Right ventricle myocardium inferior (tissue), 1 donor: ENCODE measurements at regions not wholly inside any gene's neighbourhood (a gene's known extent, or its start where the extent isn't known, plus 50 kb on each side); places are given as distances from the start of the nearest gene placed in this dataset.

Experiments used
- ATAC-seq: fragments of 200-7000 bp; cut with Tn5 transposase; one replicate; pipeline ENCODE4 v1.9.1; 2020; ENCODE audit warnings: mild to moderate bottlenecking, moderate library complexity
- DNase-seq: peaks from one replicate; pipeline ENCODE4 v3.0.0; 2021; ENCODE audit errors: missing footprints
- intact Hi-C: fragments of 100-400 bp; cut with DNase I; formaldehyde crosslinking; loops from one replicate; pipeline ENCODE4 v1.11.0; 2022
- donor health status: DM: no; HTN: yes; CAD: no; lungs with severe emphysema.

DNA sequence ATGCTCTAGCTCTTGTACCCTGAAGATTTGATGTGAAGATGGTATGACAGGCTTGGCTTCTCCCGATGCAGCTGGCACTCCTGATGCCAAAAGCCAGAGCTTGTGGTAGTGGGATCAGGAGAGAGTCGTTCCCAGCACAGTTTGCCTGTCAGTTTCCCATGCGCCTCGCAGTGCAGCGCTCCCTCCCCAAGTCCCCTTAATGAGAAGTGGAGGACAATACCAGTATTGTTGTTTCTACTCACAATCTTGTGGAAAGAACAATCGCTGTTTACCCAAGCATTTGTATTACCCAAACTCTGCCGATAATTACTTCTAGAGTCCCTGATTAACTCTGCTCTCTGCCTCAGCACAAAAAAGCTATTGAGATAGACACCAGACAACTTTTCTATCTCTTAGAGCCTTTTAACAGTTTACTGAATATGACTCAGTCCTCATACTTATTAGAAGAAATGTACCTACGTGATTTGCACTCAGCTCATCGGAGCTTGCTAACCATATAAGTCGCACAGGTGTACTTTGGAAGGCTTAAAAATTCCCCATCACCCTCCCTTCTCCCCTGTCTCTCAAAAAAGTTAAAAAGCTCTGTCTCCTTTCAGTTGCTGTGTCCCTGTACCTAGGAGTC lies 283.2 kb upstream of the TMEM161B start:
- DNase-seq (peak; percentile 50), ATAC-seq (no peak)
- intact Hi-C loops: no loop called here

DNA sequence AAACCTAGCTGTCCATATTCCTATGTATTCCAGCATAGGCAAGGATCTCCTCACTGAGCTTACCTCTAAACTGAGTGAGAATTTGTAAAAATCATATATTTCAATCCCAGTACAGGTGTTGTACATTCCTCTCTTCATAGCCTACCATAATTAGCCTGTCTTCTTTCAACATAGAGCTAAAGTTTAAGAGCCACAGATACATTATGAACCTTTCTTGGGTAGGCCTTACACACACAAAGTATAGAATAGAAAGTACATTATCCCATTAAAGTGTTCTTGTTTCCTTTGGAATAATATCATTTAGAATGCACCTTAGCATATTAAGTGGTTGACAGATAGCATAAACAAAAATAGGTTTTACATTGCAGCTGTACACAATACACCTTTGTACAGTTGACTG lies 282.1 kb upstream of the TMEM161B start:
- ATAC-seq (no peak), DNase-seq (no peak)
- intact Hi-C loops: no loop called here

DNA sequence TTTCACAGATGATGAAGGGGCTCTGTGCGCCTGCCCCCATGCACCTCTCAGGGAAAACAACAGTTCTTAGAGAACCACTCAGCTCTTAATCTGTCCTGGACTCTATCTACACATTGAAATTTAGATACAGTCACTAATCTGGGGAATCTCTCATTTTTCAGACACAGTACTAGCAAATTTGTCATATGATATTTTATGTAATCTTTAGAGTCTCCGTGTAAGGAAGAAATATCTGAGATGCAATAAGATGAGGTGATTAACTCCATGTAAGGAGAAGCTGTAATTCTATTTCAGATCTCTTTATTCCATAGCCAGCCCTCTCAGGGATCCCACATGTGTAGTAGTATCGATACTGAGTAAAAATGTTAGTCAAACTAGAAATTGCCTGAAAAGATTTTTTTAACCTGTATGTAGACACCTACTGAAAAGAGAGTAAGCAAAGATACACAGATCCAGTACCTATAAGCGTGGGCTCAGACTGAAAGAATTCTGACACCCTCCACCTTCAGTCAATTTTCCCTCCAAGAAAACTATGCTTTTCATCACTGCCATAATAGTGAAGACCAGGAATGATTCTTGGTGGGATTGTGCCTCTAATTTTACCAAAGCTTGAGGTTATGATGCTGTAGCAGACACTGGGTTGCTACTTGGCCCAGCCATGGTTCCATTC lies 279.6 kb upstream of the TMEM161B start:
- intact Hi-C loops: no loop called here
- ATAC-seq (no peak), DNase-seq (no peak)

DNA sequence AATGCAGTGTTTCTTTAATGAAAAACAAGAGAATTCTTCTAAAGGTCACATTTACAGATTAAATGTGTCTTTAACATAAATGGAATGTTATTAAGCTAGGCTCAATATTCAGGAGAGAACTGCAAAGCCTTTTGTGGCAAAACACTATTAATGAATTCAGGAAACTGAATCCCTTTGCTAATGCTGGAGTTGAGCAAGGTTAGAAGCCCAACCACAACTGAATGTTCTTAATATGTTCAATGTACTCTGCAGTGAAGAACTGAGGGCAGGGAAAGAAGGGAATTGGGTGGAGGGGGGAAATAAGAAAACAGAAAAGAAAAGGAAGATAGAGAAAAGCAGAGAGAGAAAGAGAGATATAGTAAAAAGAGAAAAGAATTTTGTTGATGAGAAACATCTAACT lies 276.7 kb upstream of the TMEM161B start:
- DNase-seq (no peak), ATAC-seq (no peak)
- intact Hi-C loops: no loop called here

DNA sequence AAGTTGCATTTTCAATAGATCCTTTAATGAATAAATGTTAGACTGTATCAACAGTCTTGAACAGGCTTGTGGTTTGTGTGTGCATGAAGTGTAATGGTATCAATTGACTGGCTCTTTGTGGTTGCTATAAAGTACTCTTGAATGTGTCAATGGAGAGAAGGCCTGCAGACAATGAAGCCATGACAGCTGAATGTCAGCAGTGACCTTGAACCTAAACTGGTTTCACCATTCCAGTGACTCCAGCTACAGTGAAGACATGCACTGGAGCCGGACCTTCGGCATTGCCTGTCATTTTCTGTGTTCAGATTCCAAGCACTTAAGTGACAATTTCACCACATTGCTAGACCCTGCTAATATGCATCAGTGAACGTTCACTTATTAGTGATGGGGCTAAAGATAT lies 276.0 kb upstream of the TMEM161B start:
- ATAC-seq (no peak), DNase-seq (peak; percentile 54)
- intact Hi-C loops: no loop called here

DNA sequence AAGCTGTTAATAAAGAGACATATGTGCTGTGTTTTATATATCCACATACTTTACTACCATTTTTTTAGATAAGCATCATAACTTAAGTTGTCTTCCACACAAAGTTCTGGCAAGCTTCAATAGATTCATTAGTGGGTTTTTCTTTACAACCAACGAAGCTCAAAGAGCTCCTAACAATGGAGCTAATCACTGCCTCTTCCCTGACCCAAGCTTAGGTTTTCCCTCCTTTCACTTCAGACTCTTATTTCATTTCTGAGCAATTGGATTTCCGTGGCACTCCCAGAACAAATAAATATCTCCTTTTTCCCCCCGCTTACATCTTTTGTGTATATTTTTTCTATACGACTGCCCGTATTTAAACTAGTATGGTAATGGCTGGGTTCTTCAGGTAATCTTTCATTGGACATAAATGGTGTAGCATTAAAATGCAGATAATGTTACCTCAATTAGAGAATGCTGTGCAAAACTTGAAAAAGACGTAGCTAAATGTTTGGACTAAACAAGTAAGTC lies 275.5 kb upstream of the TMEM161B start:
- ATAC-seq (no peak), DNase-seq (no peak)
- intact Hi-C loops: no loop called here

DNA sequence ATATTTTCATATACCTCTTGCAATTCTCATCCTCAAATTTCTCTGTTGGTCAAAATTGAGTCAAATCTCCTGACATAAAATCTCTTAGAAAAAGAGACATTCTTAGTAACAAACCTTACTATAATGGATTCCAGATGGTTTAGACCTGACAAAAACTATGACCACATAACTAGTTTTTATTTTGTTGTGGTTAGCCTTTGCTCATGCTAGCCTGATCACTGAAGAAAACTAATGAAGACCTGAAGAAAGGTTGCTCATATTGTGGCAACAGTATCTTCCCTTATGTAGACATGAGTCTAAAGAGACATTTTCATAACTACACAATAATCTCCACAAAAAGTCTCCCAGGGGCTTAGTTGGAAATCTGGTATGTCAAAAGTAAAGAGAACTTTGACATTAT lies 274.1 kb upstream of the TMEM161B start:
- no peak for ATAC-seq
- intact Hi-C loops: no loop called here
- no peak for DNase-seq

DNA sequence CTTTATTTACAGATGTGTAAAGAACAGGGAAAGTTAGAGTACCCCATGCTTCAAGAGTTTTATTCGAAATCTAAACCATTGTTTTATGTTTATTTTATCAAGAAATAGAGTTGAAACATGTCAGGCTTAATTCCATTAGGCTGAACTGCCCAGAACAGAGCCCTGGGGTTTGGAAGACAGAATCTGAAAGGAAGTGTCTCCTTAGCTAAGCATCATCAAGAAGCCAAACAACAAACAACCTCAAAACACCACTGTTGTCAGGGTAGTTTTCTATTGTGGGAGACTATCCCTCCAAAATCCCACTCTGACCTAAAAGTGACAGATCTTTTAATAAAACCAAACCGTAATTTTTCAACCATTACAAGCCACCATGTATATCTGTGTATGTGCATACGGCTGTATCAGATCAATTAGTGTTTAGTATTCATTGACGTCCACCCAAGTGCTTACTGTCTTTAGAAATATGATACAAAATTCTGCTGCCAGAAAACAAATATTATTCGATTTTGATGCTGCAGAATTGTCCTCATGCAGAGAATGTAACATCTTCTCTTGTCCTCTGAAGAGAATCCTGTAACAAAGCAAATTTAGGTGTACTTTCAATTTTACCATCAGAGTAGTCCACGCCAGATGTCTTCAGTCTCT lies 271.9 kb upstream of the TMEM161B start:
- intact Hi-C loops: no loop called here
- DNase-seq (no peak), ATAC-seq (no peak)

DNA sequence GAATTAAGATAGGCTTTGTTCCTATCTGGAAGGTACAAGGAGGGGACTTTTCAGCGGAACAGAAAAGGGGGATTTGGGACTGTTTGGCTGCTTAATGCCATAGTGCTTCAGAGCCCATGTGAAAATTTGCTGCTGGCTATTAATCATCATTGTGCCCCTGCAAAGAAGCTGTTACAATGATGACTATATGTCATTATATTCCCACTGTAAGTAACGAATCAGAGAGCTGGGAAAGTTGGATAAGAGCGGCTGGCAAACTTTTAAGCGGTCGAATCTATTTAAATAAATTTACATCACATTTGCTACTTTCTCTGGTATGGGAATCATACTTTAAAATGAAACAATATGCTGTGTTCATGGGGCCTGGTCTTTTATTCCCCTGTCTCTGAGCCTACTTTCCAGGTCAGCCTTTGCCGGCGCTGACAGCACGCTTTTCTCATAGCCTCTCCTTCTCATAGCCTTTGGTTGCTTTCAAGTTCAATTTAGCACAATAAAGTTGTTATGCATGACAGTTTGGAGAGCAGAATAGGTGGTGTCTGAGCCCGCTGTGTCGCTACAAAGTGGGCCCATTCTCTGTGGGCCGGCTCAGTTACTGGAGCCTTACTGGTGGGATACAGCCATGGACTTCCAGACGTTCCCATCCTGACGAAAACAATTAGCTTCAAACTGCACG lies 271.2 kb upstream of the TMEM161B start:
- intact Hi-C loops: no loop called here
- ATAC-seq (no peak), DNase-seq (no peak)

DNA sequence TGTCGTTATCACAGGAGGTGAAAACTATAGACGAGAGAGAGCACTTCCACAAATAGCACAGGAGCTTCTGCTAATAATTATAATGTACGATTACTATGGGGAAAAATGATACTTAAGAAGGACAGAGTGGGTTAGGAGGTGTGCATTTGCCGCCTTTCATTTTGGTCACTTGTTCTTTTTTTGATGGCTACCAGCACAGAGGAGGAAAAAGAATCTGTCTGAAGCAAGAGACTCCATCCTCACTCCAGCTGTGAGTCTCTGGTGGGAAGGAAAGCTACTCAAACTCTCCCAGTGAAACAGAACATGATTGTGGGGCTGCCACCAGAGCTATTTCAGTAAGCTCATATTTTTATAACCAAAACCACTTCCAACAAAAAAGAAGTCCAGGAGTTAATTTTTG lies 270.4 kb upstream of the TMEM161B start:
- ATAC-seq: no peak
- DNase-seq: no peak
- intact Hi-C loops: no loop called here

DNA sequence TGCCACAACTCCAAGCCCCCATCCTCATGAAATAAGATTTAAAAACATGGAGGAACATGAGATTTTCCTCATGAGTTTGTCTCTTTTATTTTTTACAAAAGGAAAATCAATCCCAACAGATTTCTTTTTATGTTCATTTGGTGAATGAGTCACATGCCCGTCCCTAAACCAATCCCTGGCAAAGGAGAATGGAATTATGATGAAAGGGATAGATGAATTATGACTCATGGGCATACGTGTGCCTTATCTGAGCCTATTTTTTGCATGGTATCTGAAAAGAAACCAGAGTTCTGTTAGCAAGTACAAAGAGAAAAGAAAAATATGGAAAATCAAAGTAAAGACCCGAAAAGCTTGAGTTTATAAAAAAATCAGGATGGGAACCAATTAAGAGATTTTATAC lies 267.5 kb upstream of the TMEM161B start:
- intact Hi-C loops: no loop called here
- ATAC-seq: no peak
- DNase-seq: no peak

DNA sequence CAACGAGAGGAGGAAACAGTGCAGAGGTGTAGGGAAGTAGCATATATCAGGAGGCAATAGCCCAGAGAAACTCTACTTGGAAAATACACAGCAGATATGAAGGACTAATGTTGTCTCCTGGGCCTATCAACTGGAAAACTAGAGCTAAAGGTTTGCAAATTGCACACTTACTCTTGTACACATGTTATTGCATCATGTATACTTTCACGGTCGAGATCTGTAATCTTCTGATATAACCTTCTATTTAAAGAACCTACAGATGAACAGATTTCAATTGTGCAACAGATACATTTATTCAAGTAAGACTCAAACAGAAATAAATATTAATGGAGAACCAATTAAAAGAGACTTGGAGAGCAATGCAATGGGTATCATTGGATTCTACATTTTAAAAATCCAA lies 256.3 kb upstream of the TMEM161B start:
- ATAC-seq: no peak
- intact Hi-C loops: no loop called here
- DNase-seq: no peak

DNA sequence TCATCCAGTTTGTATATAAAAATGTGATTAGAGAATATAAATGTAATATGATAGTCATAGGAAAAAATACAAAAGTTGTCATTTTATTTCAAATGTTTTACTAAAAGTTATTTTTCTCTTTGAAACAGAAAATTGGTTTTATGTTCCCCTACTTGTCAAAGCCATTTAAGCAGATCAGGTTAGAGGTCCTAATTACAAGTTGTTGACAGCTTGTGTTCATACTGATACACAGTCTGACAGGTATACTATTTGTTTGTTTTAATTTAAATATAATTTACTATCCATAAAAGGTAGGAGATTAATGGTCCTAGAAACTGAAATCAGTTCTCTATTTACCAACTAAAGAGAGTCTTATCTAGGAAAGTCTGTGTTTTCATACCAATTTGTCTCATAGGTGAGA lies 250.4 kb upstream of the TMEM161B start:
- ATAC-seq: no peak
- no peak for DNase-seq
- intact Hi-C loops: no loop called here

DNA sequence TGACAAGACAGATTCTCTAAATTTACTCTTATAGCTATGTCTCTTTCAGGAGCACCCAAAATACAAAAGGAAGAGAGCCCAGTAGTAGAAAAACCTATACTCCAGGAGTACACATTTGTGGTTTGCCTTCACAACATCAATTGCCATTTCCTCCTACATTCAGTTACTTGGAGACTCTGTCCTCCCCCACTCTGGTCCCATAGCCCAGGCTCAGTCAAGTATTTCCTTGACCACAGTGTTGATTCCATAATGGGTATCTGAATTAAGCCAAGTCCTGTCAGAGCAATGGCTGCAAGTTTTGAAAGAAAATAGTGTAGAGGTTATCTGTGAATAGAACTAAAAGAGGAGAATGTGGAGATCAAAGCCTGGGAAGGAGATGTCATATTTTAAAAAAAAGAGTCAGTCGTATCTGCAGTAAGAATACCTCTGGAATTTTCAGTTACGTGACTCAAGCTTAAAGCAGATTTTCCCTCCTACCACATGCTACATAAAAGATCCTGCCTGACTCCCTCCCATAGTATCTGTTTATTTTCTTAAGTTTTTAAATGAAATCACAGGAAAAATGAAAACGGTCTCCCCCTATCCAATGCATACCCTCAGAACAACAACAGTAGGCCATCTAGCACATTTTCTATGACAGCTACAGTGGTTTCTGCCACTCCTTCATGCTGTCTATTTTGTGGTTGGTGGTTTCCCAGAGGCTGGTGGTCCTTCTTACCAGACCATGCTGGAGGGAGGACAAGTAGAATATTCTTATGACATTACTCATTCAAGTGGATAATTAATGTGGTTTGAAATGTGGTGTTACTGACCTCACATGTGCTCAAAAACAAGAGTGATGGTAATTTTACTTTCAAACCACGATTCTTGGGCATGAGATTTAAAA lies 249.7 kb upstream of the TMEM161B start:
- intact Hi-C loops: no loop called here

DNA sequence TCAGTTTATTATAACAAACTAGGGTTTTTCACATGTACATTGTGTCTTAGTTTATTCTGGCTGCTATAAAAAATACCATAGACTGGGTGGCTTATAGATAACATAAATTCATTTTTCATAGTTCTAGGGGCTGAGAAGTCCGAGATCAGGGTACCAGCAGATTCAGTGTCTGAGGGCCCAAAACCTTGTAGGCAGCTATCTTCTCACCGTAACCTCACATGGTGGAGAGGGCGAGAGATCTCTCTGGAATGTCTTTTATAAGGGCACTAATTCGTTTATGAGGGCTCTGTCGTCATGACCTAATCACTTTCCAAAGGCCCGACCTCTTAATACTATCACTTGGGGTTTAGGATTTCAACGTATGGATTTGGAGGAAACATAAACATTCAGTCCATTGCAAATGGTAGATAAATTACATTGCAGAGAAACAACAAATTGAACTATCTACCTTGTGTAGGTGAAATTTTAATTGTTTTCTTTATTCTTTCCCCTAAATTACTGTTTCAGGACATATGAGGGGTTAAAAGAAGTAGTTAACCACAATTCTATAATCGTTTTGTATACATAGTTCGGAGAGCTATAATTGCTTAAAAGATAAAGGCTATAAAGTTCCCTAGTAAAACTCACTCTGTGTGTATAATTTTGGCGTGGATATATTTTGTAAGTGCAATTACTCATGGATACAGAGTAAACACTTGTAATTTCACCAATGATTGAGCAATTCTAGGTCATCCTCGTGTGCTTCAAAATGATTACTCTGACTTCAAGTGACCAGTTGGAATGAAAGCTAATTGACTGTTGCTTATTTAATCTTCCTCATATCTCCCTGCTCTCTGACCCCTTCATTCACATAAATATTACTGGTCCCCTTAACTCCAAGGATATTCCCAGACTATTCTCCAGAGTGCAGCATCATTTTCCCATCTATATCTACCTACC lies 247.5 kb upstream of the TMEM161B start:
- DNase-seq (no peak), ATAC-seq (no peak)
- intact Hi-C loops: no loop called here

More for the DNA sequence above, 249.7 kb upstream of the TMEM161B start:
- no peak for DNase-seq
- no peak for ATAC-seq

DNA sequence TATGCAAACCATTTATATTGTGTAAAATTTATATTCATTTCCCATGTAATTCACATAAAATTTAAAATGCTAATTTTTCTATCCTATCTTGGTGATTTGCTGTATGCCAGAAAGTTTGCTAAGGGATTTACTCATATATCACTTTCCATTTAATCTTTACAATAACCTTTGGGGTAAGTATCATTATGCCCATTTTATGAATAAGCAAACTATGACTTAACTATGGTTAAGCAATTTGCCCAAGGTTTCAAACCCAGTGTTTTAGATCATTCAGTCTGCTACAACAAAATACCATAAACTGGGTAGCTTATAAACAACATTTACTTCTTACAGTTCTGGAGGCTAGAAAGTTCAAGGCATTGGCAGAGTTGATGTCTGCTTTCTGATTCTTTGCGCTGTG lies 246.4 kb upstream of the TMEM161B start:
- ATAC-seq: no peak
- intact Hi-C loops: no loop called here
- DNase-seq: no peak

DNA sequence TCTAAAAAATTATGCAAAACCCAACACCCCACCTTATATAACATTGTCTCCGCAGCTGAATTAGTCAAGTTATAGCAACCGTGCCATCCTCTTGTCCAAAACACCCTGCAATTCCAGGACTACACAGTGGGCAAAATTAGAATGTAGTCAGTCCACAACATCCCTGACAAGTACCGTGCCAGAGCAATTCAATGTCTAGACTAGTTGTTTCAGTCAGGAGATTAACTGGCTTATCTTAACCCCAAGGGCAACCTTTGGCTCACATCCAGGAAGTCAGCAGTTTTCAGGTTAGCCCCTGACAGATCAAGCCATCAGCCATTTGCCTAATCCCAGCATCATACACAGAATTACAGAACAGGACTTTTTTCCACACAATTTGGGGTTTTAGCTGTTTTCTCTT lies 240.8 kb upstream of the TMEM161B start:
- intact Hi-C loops: no loop called here
- DNase-seq (no peak), ATAC-seq (no peak)

DNA sequence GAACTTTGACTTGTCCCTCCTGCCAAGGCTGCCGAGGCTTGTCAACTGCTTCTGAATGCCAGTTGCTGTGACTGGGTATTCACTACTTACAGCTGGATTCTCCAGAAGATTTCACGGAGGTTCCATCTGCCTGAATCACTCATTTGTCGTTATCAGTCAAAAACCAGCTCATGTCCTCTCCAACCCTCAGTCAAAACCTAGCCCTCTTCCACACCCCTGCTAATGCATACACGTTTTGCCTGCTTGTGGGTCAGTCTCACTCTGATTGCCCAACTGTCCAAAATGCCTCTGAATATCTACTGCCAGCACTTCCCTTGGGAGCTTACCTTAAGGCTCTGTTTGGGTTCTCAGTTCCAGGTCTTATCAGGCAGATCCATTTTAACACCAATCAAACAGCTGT lies 238.6 kb upstream of the TMEM161B start:
- intact Hi-C loops: no loop called here
- no peak for DNase-seq
- ATAC-seq: no peak
